IMR-90 (cell line): ENCODE measurements at regions not wholly inside any gene's neighbourhood (a gene's known extent, or its start where the extent isn't known, plus 50 kb on each side); places are given as distances from the start of the nearest gene placed in this dataset.

Experiments
- ATAC-seq: fragments of 200-7000 bp; cut with Tn5 transposase; 2 replicates; pipeline ENCODE4 v1.9.1; 2020; ENCODE audit warnings: low read depth, mild to moderate bottlenecking, moderate library complexity
- BruUV-seq: library from RNA; stranded (reverse); fragments of 400-500 nt; replicated peaks from 2 replicates; lab custom pipeline; 2021; lab: Mats Ljungman, UMichigan
- CTCF ChIA-PET: fragments of 300-600 bp; formaldehyde crosslinking; extraction: SDS; loops from one replicate; lab custom pipeline; 2021; ENCODE audit warnings: antibody characterized with exemption; lab: Yijun Ruan, JAX
- POLR2A ChIA-PET: fragments of 300-600 bp; sonication (Branson Sonifier 250); formaldehyde crosslinking; loops from one replicate; lab custom pipeline; 2022; ENCODE audit warnings: antibody characterized with exemption; ENCODE audit not compliant: unreplicated experiment; lab: Charles Lee
- DNase-seq: peaks from one replicate; pipeline ENCODE4 v3.0.0; 2013
- H2AFZ ChIP-seq: replicated peaks from 2 replicates; pipeline ENCODE3; 2013; ENCODE audit warnings: low read length, mild to moderate bottlenecking; ENCODE audit not compliant: poor library complexity
- H2AK5ac ChIP-seq: 2 replicates; pipeline ENCODE4 v1.6.1; 2013; ENCODE audit warnings: low read depth, low read length, inconsistent platforms
- H2AK9ac ChIP-seq: replicated peaks from 2 replicates; pipeline ENCODE3; 2013; ENCODE audit warnings: mild to moderate bottlenecking, low read depth, low read length, moderate library complexity; ENCODE audit not compliant: poor library complexity
- H2BK120ac ChIP-seq: 2 replicates; pipeline ENCODE4 v1.6.1; 2013; ENCODE audit warnings: low read depth, low read length, inconsistent platforms
- H2BK15ac ChIP-seq: 3 replicates; pipeline ENCODE4 v1.6.1; 2013; ENCODE audit warnings: low read depth, low read length, inconsistent platforms
- H2BK20ac ChIP-seq: 2 replicates; pipeline ENCODE4 v1.6.1; 2013; ENCODE audit warnings: low read depth, mild to moderate bottlenecking, inconsistent platforms, low read length, moderate library complexity
- H2BK5ac ChIP-seq: 2 replicates; pipeline ENCODE4 v1.6.1; 2013; ENCODE audit warnings: mild to moderate bottlenecking, low read depth, low read length, inconsistent platforms; ENCODE audit not compliant: poor library complexity, severe bottlenecking
- H3K14ac ChIP-seq: replicated peaks from 2 replicates; pipeline ENCODE4 v1.6.1; 2013; ENCODE audit warnings: low read depth, low read length, inconsistent platforms
- H3K18ac ChIP-seq: 2 replicates; pipeline ENCODE4 v1.6.1; 2013; ENCODE audit warnings: low read depth, low read length, control low read depth
- H3K23ac ChIP-seq: 2 replicates; pipeline ENCODE4 v1.6.1; 2013; ENCODE audit warnings: low read depth, low read length, inconsistent platforms
- H3K27ac ChIP-seq: 2 replicates; pipeline ENCODE4 v1.5.1; 2013; ENCODE audit warnings: mild to moderate bottlenecking, control low read depth, low read length; ENCODE audit not compliant: insufficient read depth
- H3K27me3 ChIP-seq: 2 replicates; pipeline ENCODE4 v1.6.1; 2013; ENCODE audit warnings: low read length; ENCODE audit not compliant: control insufficient read depth, insufficient read depth
- H3K36me3 ChIP-seq: 2 replicates; pipeline ENCODE4 v1.6.1; 2013; ENCODE audit warnings: low read length, mixed read lengths; ENCODE audit not compliant: control insufficient read depth, insufficient read depth
- H3K4ac ChIP-seq: 2 replicates; pipeline ENCODE4 v1.6.1; 2013; ENCODE audit warnings: low read depth, low read length, inconsistent platforms
- H3K4me1 ChIP-seq: 2 replicates; pipeline ENCODE4 v1.6.1; 2013; ENCODE audit warnings: low read length, mixed read lengths; ENCODE audit not compliant: control insufficient read depth, insufficient read depth
- H3K4me2 ChIP-seq: 2 replicates; pipeline ENCODE4 v1.6.1; 2013; ENCODE audit warnings: low read depth, mild to moderate bottlenecking, control low read depth, low read length, moderate library complexity
- H3K4me3 ChIP-seq: 2 replicates; pipeline ENCODE4 v1.5.1; 2013; ENCODE audit warnings: low read depth, mild to moderate bottlenecking, control low read depth, low read length, moderate library complexity; ENCODE audit not compliant: insufficient read depth
- H3K56ac ChIP-seq: 2 replicates; pipeline ENCODE4 v1.6.1; 2013; ENCODE audit warnings: low read length, inconsistent platforms; ENCODE audit not compliant: insufficient read depth; ENCODE audit errors: extremely low read depth
- H3K79me1 ChIP-seq, 2 experiments: 2 replicates each; pipeline ENCODE4 v1.6.1; 2013; ENCODE audit warnings: low read length in 2 of 2, inconsistent platforms in 1 of 2, low read depth in 1 of 2
- H3K9ac ChIP-seq: 2 replicates; pipeline ENCODE4 v1.6.1; 2013; ENCODE audit warnings: low read depth, low read length, control low read depth
- H3K9me1 ChIP-seq: 2 replicates; pipeline ENCODE4 v1.6.1; 2013; ENCODE audit warnings: low read length, inconsistent platforms; ENCODE audit not compliant: insufficient read depth
- H3K9me3 ChIP-seq: 2 replicates; pipeline ENCODE4 v1.6.1; 2013; ENCODE audit warnings: low read length; ENCODE audit not compliant: control insufficient read depth, insufficient read depth
- H4K20me1 ChIP-seq: 2 replicates; pipeline ENCODE4 v1.6.1; 2013; ENCODE audit warnings: low read length, inconsistent platforms; ENCODE audit not compliant: insufficient read depth
- H4K5ac ChIP-seq: 2 replicates; pipeline ENCODE4 v1.6.1; 2013; ENCODE audit warnings: mild to moderate bottlenecking, low read depth, low read length, control low read depth
- H4K8ac ChIP-seq, 2 experiments: 2 replicates each; pipeline ENCODE4 v1.6.1; 2013; ENCODE audit warnings: low read depth in 2 of 2, low read length in 2 of 2, control low read depth in 1 of 2, inconsistent platforms in 1 of 2
- H4K91ac ChIP-seq: 2 replicates; pipeline ENCODE4 v1.6.1; 2013; ENCODE audit warnings: low read depth, low read length, inconsistent platforms; ENCODE audit not compliant: insufficient read depth
- BHLHE40 ChIP-seq: fragments of 150-350 bp; IDR thresholded peaks from 2 replicates; pipeline ENCODE4 v1.6.1; 2016; ENCODE audit warnings: mild to moderate bottlenecking, low read depth, low read length
- CEBPB ChIP-seq: IDR thresholded peaks from 2 replicates; pipeline ENCODE4 v1.6.1; 2012; ENCODE audit warnings: low read depth, low read length, improper control_type of control experiment
- MAFK ChIP-seq: IDR thresholded peaks from 2 replicates; pipeline ENCODE4 v1.6.1; 2012; ENCODE audit warnings: low read depth, low read length, improper control_type of control experiment
- MXI1 ChIP-seq: IDR thresholded peaks from 2 replicates; pipeline ENCODE4 v1.6.1; 2012; ENCODE audit warnings: low read depth, mild to moderate bottlenecking, low read length, moderate library complexity, borderline replicate concordance
- NFE2L2 ChIP-seq: fragments of 150-350 bp; IDR thresholded peaks from 2 replicates; pipeline ENCODE4 v1.6.1; 2016; ENCODE audit warnings: low read depth, mild to moderate bottlenecking, low read length
- RAD21 ChIP-seq: IDR thresholded peaks from 2 replicates; pipeline ENCODE4 v1.6.1; 2012; ENCODE audit warnings: low read length, improper control_type of control experiment
- RCOR1 ChIP-seq: IDR thresholded peaks from 2 replicates; pipeline ENCODE4 v1.6.1; 2012; ENCODE audit warnings: mild to moderate bottlenecking, low read length, improper control_type of control experiment; ENCODE audit not compliant: insufficient replicate concordance
- RFX5 ChIP-seq: IDR thresholded peaks from 2 replicates; pipeline ENCODE4 v1.8.0; 2012; ENCODE audit warnings: low read depth, mild to moderate bottlenecking, low read length, moderate library complexity
- SMC3 ChIP-seq: fragments of 150-350 bp; IDR thresholded peaks from 2 replicates; pipeline ENCODE4 v1.6.1; 2016; ENCODE audit warnings: low read depth, mild to moderate bottlenecking, antibody characterized with exemption, low read length, moderate library complexity
- WGBS, 2 experiments: methylation state at CpG; one replicate each; pipeline versions ENCODE4 v1.1.5 to v1.1.7; 2013; ENCODE audit warnings: missing lambda C conversion rate in 2 of 2; ENCODE audit not compliant: insufficient read length in 1 of 2; ENCODE audit errors: extremely low coverage in 2 of 2; 5-methylcytosine and 5-hydroxymethylcytosine counted together
- dilution Hi-C: fragments of 300-500 bp; cut with HindIII; formaldehyde crosslinking; loops from one replicate; pipeline ENCODE4 v1.14.3; 2018; ENCODE audit warnings: low sequenced_read_pairs; ENCODE audit not compliant: unreplicated experiment
- in situ Hi-C: fragments of 300-500 bp; cut with MboI; formaldehyde crosslinking; loops from 3 replicates; pipeline ENCODE4 v1.14.3; 2019; ENCODE audit warnings: low sequenced_read_pairs, inconsistent platforms, mixed read lengths
- intact Hi-C: fragments of 100-400 bp; cut with micrococcal nuclease; formaldehyde crosslinking; loops from 2 replicates; pipeline ENCODE4 v1.10.0; 2022
- TF ChIP-seq, protein P1 (sequence below): fragments of 150-350 bp; IDR thresholded peaks from 2 replicates; pipeline ENCODE4 v1.6.1; 2017; ENCODE audit warnings: mild to moderate bottlenecking, antibody characterized with exemption, low read length, low read depth
- TF ChIP-seq, protein P2 (sequence below): fragments of 150-350 bp; IDR thresholded peaks from 2 replicates; pipeline ENCODE4 v1.6.1; 2016; ENCODE audit warnings: low read depth, mild to moderate bottlenecking, low read length, moderate library complexity, borderline replicate concordance

DNA sequence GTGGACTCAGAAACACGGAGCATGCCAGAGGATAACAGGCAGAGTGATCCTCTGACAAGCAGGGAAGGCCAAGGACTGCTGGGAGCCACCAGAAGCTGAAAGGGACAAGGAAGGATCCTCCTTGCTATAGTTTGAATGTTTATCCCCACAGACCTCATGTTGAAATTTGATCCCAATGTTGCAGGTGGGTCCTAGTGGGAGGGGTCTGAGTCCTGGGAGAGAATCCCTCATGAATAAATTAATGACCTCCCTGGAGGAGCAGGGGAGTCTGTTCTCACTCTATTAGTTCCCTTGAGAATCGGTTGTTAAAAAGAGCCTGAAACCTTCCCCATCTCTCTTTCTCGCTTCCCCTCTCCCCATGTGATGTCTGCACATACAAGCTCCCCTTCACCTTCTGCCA lies 124.4 kb downstream of the FBXO15 start:
- no peak overlapping the region for H3K56ac ChIP-seq
- DNase-seq = no peak
- no peak overlapping the region for H3K23ac ChIP-seq
- WGBS, 2 experiments = 33% methylated on average over 1 of the region's 3 CpGs; no CpG with 5 or more reads in 1 of the 2 experiments
- H3K4me1 ChIP-seq = no peaks in the 10 kb centered on the region
- H3K4me2 ChIP-seq = no peak overlapping the region
- no peak overlapping the region for H3K9ac ChIP-seq
- H3K9me3 ChIP-seq = no peaks in the 10 kb centered on the region
- no peak overlapping the region for H3K18ac ChIP-seq
- no peak overlapping the region for H2BK5ac ChIP-seq
- no peaks in the 10 kb centered on the region for H3K9me1 ChIP-seq
- BruUV-seq = no TSS peak
- H4K8ac ChIP-seq = no peak overlapping the region
- CTCF ChIA-PET = no interaction called here
- no peak overlapping the region for H4K91ac ChIP-seq
- H3K14ac ChIP-seq = no peak overlapping the region
- in situ Hi-C loops (no loop called here), dilution Hi-C loops (no loop called here), intact Hi-C loops (no loop called here)
- no peak overlapping the region for H2BK15ac ChIP-seq
- H3K27me3 ChIP-seq = peaks cover 34% of the 10 kb centered on the region
- no peak overlapping the region for H2AK5ac ChIP-seq
- H2AFZ ChIP-seq = no peak overlapping the region
- no peaks in the 10 kb centered on the region for H3K36me3 ChIP-seq
- no peak overlapping the region for H3K4ac ChIP-seq
- no peak overlapping the region for H4K5ac ChIP-seq
- H2BK20ac ChIP-seq = no peak overlapping the region
- H3K4me3 ChIP-seq = no peak overlapping the region
- H2BK120ac ChIP-seq = no peak overlapping the region
- TF ChIP-seq, protein P1, sequence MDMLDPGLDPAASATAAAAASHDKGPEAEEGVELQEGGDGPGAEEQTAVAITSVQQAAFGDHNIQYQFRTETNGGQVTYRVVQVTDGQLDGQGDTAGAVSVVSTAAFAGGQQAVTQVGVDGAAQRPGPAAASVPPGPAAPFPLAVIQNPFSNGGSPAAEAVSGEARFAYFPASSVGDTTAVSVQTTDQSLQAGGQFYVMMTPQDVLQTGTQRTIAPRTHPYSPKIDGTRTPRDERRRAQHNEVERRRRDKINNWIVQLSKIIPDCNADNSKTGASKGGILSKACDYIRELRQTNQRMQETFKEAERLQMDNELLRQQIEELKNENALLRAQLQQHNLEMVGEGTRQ = no peak
- TF ChIP-seq MXI1 (no peak), RAD21 (no peak), SMC3 (no peak), MAFK (no peak), CEBPB (no peak), RFX5 (no peak), NFE2L2 (no peak), RCOR1 (no peak), BHLHE40 (no peak)
- TF ChIP-seq, protein P2, sequence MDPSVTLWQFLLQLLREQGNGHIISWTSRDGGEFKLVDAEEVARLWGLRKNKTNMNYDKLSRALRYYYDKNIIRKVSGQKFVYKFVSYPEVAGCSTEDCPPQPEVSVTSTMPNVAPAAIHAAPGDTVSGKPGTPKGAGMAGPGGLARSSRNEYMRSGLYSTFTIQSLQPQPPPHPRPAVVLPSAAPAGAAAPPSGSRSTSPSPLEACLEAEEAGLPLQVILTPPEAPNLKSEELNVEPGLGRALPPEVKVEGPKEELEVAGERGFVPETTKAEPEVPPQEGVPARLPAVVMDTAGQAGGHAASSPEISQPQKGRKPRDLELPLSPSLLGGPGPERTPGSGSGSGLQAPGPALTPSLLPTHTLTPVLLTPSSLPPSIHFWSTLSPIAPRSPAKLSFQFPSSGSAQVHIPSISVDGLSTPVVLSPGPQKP = no peak
- POLR2A ChIA-PET = no interaction called here
- no peaks in the 10 kb centered on the region for H4K20me1 ChIP-seq
- H3K79me1 ChIP-seq = no peaks in the 10 kb centered on the region
- no peak overlapping the region for H3K27ac ChIP-seq
- ATAC-seq = no peak
- no peak overlapping the region for H2AK9ac ChIP-seq
